ENCODE measurements at regions not wholly inside any gene's neighbourhood (a gene's known extent, or its start where the extent isn't known, plus 50 kb on each side); places are given as distances from the start of the nearest gene placed in this dataset.
A peak's percentile ranks its signal among the peaks of the same experiment; 100 is the strongest.

- DNase-seq (ENCODE audit: low spot score), result no peak
Measured at GRCh38 chr11:8323161-8323935, 59.7 kb upstream of the LMO1 start.

- no peak for DNase-seq (ENCODE audit: low spot score)
Measured at GRCh38 chr11:8321876-8322275, 58.2 kb upstream of the LMO1 start.

GRCh38 chr11:8320076-8320475 is 56.4 kb upstream of the LMO1 start:
- DNase-seq (ENCODE audit: low spot score), result no peak

GRCh38 chr11:8318536-8318935 is 54.9 kb upstream of the LMO1 start:
- DNase-seq (ENCODE audit: low spot score), result peak; percentile 14

- DNase-seq (ENCODE audit: low spot score), result no peak
Measured at GRCh38 chr11:8317159-8317558, 53.5 kb upstream of the LMO1 start.

- DNase-seq (ENCODE audit: low spot score), result no peak
Measured at GRCh38 chr11:8315954-8316353, 52.3 kb upstream of the LMO1 start.

GRCh38 chr11:8315463-8315862 is 51.8 kb upstream of the LMO1 start:
- no peak for DNase-seq (ENCODE audit: low spot score)

GRCh38 chr11:8314916-8315315 is 51.2 kb upstream of the LMO1 start:
- no peak for DNase-seq (ENCODE audit: low spot score)

- no peak for DNase-seq (ENCODE audit: low spot score)
Measured at GRCh38 chr11:8313504-8314090, 49.9 kb upstream of the LMO1 start.
